ENCODE measurements at regions not wholly inside any gene's neighbourhood (a gene's known extent, or its start where the extent isn't known, plus 50 kb on each side); places are given as distances from the start of the nearest gene placed in this dataset.

DNA sequence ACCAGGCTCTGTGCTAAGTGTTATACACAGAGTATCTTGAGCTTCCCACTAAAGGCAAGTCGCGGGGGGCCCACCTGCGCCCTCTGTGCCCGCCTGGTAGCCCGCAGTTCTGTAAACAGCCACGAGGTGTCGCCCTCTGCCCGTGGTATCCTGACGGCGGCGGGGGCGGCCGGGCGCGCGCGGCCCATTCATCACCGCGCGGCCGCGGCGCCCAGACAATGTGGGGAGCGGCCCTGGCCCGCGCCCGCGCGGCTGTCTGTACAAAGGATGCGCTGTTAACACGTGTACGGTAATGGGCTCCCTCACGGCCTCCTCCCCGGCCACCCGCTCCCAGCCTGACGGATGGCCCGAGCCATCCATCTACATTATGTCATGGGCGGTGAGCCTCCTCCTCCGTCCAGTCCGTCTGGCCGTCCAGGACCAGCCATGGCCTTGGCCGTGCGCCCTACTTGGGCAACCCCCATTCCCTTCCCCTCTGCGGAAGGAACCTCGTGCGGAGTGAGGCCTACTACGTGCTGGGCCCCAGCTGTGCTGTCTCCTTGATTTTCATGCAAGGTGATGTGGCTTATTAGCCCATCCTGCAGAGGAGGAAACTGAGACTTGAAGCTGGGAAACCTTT, 99.4 kb downstream of the MIAT start:
- Histone ChIP-seq H3K9ac (ENCODE audit: low read depth, low read length) (no peak overlapping the region), H3K4me3 (ENCODE audit: low read length) (peak overlapping the region; percentile 57), H3K4me1 (ENCODE audit: control insufficient read depth, insufficient read depth, low read length) (no peaks in the 10 kb centered on the region), H3K27me3 (ENCODE audit: control insufficient read depth, insufficient read depth, low read length) (no peaks in the 10 kb centered on the region), H3K4me2 (ENCODE audit: low read length) (peak overlapping the region; percentile 87), H3K36me3 (ENCODE audit: insufficient read depth, low read length) (no peaks in the 10 kb centered on the region), H3K9me3 (replicated peaks; ENCODE audit: low read length) (no peaks in the 10 kb centered on the region)

DNA sequence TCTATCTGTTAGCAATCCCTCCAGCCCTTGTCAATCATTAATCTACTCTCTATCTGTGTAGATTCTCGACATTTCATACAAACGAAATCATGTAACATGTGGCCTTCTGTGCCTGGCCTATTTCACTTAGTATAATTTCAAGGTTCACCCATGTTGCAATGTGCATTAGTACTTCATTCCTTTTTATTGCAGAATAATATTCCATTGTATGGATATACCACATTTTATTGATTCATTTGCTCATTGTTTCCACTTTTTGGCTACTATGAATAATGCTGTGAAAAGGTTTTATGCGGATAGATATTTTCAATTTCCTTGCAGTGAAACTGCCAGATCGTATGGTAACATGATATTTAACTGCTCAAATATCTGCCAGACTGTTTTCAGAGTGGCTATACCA, 100.1 kb downstream of the MIAT start:
- Histone ChIP-seq H3K4me3 (ENCODE audit: low read length) (no peak overlapping the region), H3K4me1 (ENCODE audit: control insufficient read depth, insufficient read depth, low read length) (no peaks in the 10 kb centered on the region), H3K9ac (ENCODE audit: low read depth, low read length) (no peak overlapping the region), H3K36me3 (ENCODE audit: insufficient read depth, low read length) (no peaks in the 10 kb centered on the region), H3K4me2 (ENCODE audit: low read length) (no peak overlapping the region), H3K9me3 (replicated peaks; ENCODE audit: low read length) (no peaks in the 10 kb centered on the region), H3K27me3 (ENCODE audit: control insufficient read depth, insufficient read depth, low read length) (no peaks in the 10 kb centered on the region)

DNA sequence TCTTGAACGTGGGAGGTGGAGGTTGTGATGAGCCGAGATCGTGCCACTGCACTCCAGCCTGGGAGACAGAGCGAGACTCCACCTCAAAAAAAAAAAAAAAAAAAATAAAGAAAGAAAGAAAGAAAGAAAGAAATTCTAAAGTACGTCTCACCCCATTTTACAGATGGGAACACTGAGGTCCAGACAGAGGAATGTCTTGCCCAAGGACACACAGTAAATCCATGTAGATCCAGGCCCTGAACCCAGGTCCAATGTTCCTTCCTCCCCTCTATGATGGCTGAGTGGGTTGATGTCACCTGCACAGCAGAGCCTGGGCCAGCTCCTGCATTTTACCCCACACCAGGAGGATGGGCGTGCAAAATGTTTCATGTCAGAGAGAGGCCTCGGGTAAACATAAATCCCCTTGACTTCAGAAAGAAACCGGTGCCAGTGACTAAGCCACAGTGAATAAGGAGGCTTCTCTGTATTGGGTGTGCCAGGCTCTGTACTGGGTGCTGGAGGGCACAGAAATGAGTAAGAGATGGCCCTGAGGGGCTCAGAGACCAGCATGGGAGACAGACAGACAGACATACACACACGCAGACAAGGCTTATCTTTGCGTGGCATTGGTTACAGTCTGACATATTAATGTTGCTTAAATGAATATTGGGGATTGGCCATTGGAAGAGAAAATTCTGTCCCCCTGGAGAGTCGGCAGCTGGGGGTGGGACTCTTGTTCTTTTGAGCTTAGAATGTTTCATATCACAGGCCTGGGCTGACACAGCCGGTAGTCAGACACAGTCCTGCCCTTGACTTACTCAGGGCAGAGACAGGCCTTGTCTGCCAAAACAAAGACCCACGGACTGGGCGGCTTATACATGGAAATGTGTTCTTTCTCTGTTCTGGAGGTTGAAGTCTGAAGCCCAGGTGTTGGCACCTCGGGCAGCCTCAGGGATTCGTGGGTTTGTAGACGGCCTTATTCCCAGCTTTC, 105.4 kb downstream of the MIAT start:
- Histone ChIP-seq H3K27me3 (ENCODE audit: control insufficient read depth, insufficient read depth, low read length) (no peaks in the 10 kb centered on the region), H3K9ac (ENCODE audit: low read depth, low read length) (no peak overlapping the region), H3K9me3 (replicated peaks; ENCODE audit: low read length) (no peaks in the 10 kb centered on the region), H3K36me3 (ENCODE audit: insufficient read depth, low read length) (no peaks in the 10 kb centered on the region), H3K4me1 (ENCODE audit: control insufficient read depth, insufficient read depth, low read length) (peaks cover 8% of the 10 kb centered on the region), H3K4me3 (ENCODE audit: low read length) (no peak overlapping the region), H3K4me2 (ENCODE audit: low read length) (no peak overlapping the region)

DNA sequence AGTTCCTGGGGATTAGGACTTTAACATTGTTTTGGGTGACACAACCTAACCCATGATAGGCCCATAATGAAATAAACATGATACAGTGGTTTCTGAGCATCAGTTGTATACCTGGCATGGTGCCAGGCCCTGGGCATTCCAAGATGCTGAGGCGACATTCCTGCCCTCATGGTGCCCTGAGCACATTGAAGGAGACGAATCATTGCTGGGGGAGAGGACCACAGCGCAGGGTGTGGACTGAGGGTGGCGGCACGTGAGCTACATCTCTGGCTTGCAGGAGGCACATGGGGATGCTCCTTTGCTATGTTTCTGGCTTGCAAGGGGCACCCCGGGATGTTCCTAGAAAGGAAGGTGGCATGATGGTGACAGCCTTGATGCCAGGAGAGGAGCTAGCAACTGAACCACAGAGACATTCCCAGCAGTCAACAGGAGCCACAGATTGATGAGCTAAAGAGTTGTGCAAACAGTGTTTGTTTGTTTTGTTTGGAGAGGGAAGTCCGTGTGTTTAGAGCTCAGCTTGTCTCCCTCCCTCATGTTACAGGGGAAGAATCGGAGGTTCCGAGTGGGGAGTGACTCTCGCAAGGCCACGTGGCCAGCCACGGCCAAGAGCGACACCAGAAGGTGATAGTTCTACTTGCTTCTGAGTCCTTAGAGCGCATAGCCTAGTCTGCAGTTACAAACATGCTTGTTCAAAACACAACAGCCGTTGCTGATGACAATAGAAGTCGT, 106.4 kb downstream of the MIAT start:
- no peaks in the 10 kb centered on the region for H3K36me3 ChIP-seq (ENCODE audit: insufficient read depth, low read length)
- H3K9me3 ChIP-seq (replicated peaks; ENCODE audit: low read length): no peaks in the 10 kb centered on the region
- no peak overlapping the region for H3K4me2 ChIP-seq (ENCODE audit: low read length)
- no peak overlapping the region for H3K4me3 ChIP-seq (ENCODE audit: low read length)
- no peaks in the 10 kb centered on the region for H3K27me3 ChIP-seq (ENCODE audit: control insufficient read depth, insufficient read depth, low read length)
- peaks cover 8% of the 10 kb centered on the region for H3K4me1 ChIP-seq (ENCODE audit: control insufficient read depth, insufficient read depth, low read length)
- no peak overlapping the region for H3K9ac ChIP-seq (ENCODE audit: low read depth, low read length)

DNA sequence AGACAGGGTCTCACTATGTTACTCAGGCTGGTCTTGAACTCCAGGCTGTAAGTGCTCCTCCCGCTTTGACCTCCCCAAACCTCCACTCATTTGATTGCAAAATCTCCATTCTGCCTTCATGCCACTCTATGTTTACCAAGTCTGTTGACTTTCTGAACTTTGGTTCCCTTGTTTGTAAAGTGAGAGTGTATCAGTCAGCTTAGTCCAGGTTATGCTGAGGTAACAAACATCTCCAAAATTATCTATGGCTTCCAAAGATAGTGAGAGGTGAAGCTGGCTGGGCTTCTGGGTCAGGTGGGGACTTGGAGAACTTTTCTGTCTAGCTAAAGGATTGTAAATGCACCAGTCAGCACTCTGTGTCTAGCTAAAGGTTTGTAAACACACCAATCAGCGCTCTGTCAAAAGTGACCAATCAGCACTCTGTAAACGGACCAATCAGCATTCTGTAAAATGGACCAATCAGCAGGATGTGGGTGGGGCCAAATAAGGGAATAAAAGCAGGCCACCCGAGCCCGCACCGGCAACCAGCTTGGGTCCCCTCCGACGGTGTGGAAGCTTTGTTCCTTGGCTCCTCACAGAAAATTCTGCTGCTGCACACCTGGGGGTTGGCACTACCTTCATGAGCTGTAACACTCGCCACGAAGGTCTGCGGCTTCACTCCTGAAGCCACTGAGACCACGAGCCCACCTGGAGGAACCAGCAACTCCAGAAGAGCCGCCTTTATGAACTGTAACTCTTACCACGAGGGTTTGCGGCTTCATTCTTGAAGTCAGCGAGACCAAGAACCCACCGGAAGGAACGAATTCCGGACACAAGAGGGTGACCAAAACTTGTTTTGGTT, 109.3 kb downstream of the MIAT start:
- H3K9ac ChIP-seq (ENCODE audit: low read depth, low read length): no peak overlapping the region
- peaks cover 10% of the 10 kb centered on the region for H3K4me1 ChIP-seq (ENCODE audit: control insufficient read depth, insufficient read depth, low read length)
- H3K36me3 ChIP-seq (ENCODE audit: insufficient read depth, low read length): no peaks in the 10 kb centered on the region
- no peaks in the 10 kb centered on the region for H3K9me3 ChIP-seq (replicated peaks; ENCODE audit: low read length)
- no peaks in the 10 kb centered on the region for H3K27me3 ChIP-seq (ENCODE audit: control insufficient read depth, insufficient read depth, low read length)
- no peak overlapping the region for H3K4me3 ChIP-seq (ENCODE audit: low read length)
- no peak overlapping the region for H3K4me2 ChIP-seq (ENCODE audit: low read length)

DNA sequence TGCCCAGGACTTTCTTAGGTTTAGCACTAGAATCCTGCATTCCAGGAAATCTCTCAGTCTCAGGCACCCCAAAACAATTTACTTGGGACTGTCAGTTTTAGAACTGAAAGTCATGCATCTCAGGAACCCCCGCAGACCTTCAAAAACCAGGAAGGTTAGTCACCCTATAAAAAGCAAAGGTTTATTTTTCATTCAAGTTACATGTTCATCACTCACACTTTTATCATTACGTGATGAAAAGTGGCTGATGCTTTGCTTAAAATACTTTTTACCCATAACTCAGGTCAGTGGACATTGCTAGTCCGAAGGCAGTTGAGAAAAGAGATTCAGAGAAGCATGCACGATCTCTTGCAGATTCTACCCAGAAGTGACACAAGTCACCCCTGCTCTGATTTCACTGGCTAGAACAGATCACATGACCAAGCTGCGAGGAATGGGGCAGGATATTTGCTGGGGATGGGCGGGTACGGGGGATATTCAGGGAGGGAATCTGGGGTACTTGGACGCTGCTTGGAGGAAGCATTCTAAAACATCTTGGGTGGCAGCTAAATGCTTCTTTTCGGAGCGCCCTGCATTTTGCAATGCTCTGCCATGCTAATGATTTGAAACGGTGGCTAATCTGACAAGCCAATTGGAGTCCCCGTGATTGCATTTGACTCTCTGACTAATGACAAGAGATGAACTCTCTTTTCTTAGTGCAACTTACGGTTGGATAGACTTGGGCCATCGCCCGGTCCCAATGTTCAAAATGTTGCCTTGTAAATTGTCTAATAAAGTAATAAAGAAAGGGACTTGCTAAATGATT, 110.2 kb downstream of the MIAT start:
- no peaks in the 10 kb centered on the region for H3K9me3 ChIP-seq (replicated peaks; ENCODE audit: low read length)
- H3K36me3 ChIP-seq (ENCODE audit: insufficient read depth, low read length): no peaks in the 10 kb centered on the region
- no peak overlapping the region for H3K9ac ChIP-seq (ENCODE audit: low read depth, low read length)
- no peak overlapping the region for H3K4me3 ChIP-seq (ENCODE audit: low read length)
- peaks cover 10% of the 10 kb centered on the region for H3K4me1 ChIP-seq (ENCODE audit: control insufficient read depth, insufficient read depth, low read length)
- no peak overlapping the region for H3K4me2 ChIP-seq (ENCODE audit: low read length)
- no peaks in the 10 kb centered on the region for H3K27me3 ChIP-seq (ENCODE audit: control insufficient read depth, insufficient read depth, low read length)

DNA sequence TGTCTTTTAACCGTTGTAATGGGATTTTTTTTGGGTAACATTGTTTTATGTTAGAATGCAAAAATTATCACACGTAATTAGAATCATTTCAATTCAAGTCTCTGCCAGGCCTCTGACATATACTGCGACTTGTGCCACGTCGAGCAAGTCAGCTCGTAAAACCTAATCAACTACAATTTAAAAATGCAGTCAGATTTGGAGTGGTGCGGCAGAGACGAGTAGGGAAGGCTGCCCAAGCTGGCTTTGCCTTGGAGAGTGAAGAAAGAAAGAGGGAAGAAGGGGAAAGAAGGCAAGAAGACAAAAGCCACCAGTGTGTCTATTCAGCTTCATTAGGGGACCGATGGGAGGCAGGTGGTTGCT, 110.7 kb downstream of the MIAT start:
- H3K4me3 ChIP-seq (ENCODE audit: low read length): no peak overlapping the region
- H3K4me1 ChIP-seq (ENCODE audit: control insufficient read depth, insufficient read depth, low read length): peaks cover 10% of the 10 kb centered on the region
- H3K27me3 ChIP-seq (ENCODE audit: control insufficient read depth, insufficient read depth, low read length): no peaks in the 10 kb centered on the region
- no peaks in the 10 kb centered on the region for H3K9me3 ChIP-seq (replicated peaks; ENCODE audit: low read length)
- H3K36me3 ChIP-seq (ENCODE audit: insufficient read depth, low read length): no peaks in the 10 kb centered on the region
- no peak overlapping the region for H3K9ac ChIP-seq (ENCODE audit: low read depth, low read length)
- no peak overlapping the region for H3K4me2 ChIP-seq (ENCODE audit: low read length)

DNA sequence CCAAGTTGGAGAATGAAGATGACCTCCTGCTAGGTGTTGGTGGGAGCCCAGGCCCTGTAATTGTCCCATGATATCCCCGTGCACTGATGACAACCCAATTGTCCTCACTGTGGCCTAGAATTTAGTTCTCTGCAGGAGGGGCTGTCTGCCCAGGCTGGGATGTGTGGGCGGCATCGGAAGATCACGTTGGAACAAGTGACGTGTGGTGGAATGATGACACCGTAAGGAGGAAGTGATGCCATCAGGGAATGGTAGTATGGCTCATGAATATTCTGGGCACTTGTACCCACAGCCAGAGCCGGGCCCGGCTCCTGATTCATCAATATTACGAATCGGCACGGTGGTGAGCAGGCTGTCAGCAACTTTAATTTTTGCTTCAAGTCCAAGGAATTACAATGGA, 111.6 kb downstream of the MIAT start:
- Histone ChIP-seq H3K27me3 (ENCODE audit: control insufficient read depth, insufficient read depth, low read length) (no peaks in the 10 kb centered on the region), H3K36me3 (ENCODE audit: insufficient read depth, low read length) (no peaks in the 10 kb centered on the region), H3K4me1 (ENCODE audit: control insufficient read depth, insufficient read depth, low read length) (peaks cover 2% of the 10 kb centered on the region), H3K9me3 (replicated peaks; ENCODE audit: low read length) (no peaks in the 10 kb centered on the region), H3K4me3 (ENCODE audit: low read length) (no peak overlapping the region), H3K9ac (ENCODE audit: low read depth, low read length) (no peak overlapping the region), H3K4me2 (ENCODE audit: low read length) (no peak overlapping the region)

DNA sequence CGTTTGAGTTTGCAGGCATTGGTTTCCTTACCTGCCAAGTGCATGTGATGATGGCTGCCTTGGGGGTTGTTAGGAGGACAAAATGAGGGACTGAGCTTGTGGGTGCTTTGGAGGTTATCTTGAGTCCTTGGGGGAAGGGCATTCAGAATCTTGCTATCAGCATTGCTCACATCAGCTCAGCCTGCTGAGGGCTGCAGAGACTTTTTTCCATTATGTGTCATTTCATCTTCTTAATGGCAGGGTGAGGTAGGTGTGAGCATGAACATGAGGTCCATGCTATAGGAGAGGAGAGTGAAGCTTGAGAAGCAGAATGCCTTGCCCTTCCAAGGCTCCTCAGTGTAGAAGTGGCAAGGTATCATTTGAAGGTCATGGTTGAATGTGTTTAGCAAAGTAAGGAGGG, 112.3 kb downstream of the MIAT start:
- no peaks in the 10 kb centered on the region for H3K27me3 ChIP-seq (ENCODE audit: control insufficient read depth, insufficient read depth, low read length)
- no peak overlapping the region for H3K4me2 ChIP-seq (ENCODE audit: low read length)
- H3K4me1 ChIP-seq (ENCODE audit: control insufficient read depth, insufficient read depth, low read length): peaks cover 2% of the 10 kb centered on the region
- no peak overlapping the region for H3K9ac ChIP-seq (ENCODE audit: low read depth, low read length)
- no peaks in the 10 kb centered on the region for H3K36me3 ChIP-seq (ENCODE audit: insufficient read depth, low read length)
- no peaks in the 10 kb centered on the region for H3K9me3 ChIP-seq (replicated peaks; ENCODE audit: low read length)
- H3K4me3 ChIP-seq (ENCODE audit: low read length): no peak overlapping the region

DNA sequence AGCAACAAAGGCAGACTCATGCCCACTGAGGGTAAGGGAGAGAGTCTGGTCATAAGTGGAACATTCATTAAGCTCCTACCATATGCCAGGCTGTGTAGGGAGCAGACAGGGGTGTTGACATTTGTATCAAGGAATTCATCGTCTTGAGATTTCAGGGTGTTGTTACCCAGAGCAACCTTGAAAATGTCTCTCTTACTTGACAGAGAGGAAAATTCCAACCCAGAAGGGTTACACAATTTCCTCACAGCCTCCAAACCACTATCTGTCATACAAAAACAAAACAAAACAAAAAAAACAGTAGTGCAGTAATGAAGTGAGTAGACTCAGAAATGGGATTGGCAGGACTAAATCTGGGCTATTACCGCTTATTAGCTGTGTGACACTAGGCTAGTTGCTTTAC, 113.2 kb downstream of the MIAT start:
- Histone ChIP-seq H3K4me1 (ENCODE audit: control insufficient read depth, insufficient read depth, low read length) (peaks cover 2% of the 10 kb centered on the region), H3K4me2 (ENCODE audit: low read length) (no peak overlapping the region)

More for the DNA sequence above, 113.2 kb downstream of the MIAT start:
- Histone ChIP-seq H3K9me3 (replicated peaks; ENCODE audit: low read length) (no peaks in the 10 kb centered on the region), H3K36me3 (ENCODE audit: insufficient read depth, low read length) (no peaks in the 10 kb centered on the region), H3K27me3 (ENCODE audit: control insufficient read depth, insufficient read depth, low read length) (no peaks in the 10 kb centered on the region), H3K9ac (ENCODE audit: low read depth, low read length) (no peak overlapping the region), H3K4me3 (ENCODE audit: low read length) (no peak overlapping the region)

All from skeletal muscle satellite cell (primary cell).